ENCODE measurements at regions not wholly inside any gene's neighbourhood (a gene's known extent, or its start where the extent isn't known, plus 50 kb on each side); places are given as distances from the start of the nearest gene placed in this dataset.

DNA sequence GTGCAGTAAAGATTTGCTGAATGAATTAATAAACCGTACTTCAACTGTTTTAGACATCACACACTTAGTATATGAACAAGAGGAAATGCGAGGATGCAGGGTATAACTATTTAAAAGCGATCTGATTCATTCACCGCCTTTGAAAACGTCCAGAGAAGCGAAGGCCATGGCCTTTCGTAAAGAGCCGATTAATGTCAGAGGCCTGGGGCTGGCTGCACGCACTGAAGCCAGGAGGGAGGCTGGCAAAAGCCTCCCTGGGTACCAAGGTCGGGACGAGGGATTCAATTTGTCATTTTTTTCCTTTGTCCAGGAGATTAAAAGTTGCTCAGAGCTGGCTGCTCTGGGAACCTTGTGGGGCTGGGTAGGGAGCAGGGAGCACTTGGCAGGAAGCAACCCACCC lies 307.4 kb downstream of the NPHP4 start:
- Histone ChIP-seq H3K27me3 (ENCODE audit: control insufficient read depth, insufficient read depth, low read length) (no peaks in the 10 kb centered on the region), H3K4me3 (replicated peaks in 1 of 4; ENCODE audit: control extremely low read depth in 1 of 4, insufficient read depth in 1 of 4, low read depth in 3 of 4, low read length in 4 of 4) (no peak overlapping the region), H2AFZ (ENCODE audit: low read length) (no peak overlapping the region), H3K9ac (ENCODE audit: insufficient read depth, low read length) (no peak overlapping the region), H4K20me1 (ENCODE audit: control insufficient read depth, extremely low read depth, insufficient read depth, low read length) (no peaks in the 10 kb centered on the region), H3K27ac (ENCODE audit: insufficient read depth, low read length) (no peak overlapping the region), H3K36me3 (ENCODE audit: control insufficient read depth, insufficient read depth, low read length) (no peaks in the 10 kb centered on the region), H3K4me1 (ENCODE audit: control insufficient read depth, extremely low read depth, insufficient read depth, low read length) (no peaks in the 10 kb centered on the region), H3K79me2 (ENCODE audit: control insufficient read depth, insufficient read depth, low read length) (no peaks in the 10 kb centered on the region), H3K4me2 (ENCODE audit: extremely low read depth, insufficient read depth, low read length) (no peak overlapping the region), H3K9me3 (ENCODE audit: control insufficient read depth, insufficient read depth, low read depth, low read length) (no peaks in the 10 kb centered on the region)
- DNase-seq (ENCODE audit: low read depth in 2 of 2) = no peak
- TF ChIP-seq EZH2 (IDR thresholded peaks at IDR 0.05; ENCODE audit: low read length, missing control alignments) (no peak), CTCF (conservative IDR thresholded peaks at IDR 0.05 in 1 of 2, IDR thresholded peaks at IDR 0.05 in 1 of 2; ENCODE audit: low read depth in 1 of 2, low read length in 2 of 2) (no peak)

DNA sequence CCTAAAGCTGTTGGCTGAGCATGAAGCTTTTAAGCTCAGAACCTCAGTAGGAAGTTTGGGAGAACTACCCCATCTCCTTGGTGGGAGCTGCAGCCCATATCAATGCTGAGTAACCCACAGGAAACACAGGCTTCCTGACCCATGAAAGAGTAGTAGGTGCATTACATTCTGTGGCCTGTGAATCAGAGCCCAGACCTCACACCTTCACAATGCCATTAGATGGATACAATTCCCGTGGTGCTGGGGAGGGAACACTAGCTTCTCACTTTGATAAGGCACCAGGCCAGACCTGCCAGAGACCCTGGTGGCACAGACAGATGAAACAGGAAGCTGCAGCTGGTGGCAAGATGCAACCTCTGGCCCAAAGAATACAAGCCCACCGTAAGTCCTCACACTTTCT lies 308.8 kb downstream of the NPHP4 start:
- no peaks in the 10 kb centered on the region for H3K9me3 ChIP-seq (ENCODE audit: control insufficient read depth, insufficient read depth, low read depth, low read length)
- TF ChIP-seq CTCF (conservative IDR thresholded peaks at IDR 0.05 in 1 of 2, IDR thresholded peaks at IDR 0.05 in 1 of 2; ENCODE audit: low read depth in 1 of 2, low read length in 2 of 2) (no peak), EZH2 (IDR thresholded peaks at IDR 0.05; ENCODE audit: low read length, missing control alignments) (no peak)
- H3K4me1 ChIP-seq (ENCODE audit: control insufficient read depth, extremely low read depth, insufficient read depth, low read length) = no peaks in the 10 kb centered on the region
- no peaks in the 10 kb centered on the region for H3K79me2 ChIP-seq (ENCODE audit: control insufficient read depth, insufficient read depth, low read length)
- no peaks in the 10 kb centered on the region for H3K36me3 ChIP-seq (ENCODE audit: control insufficient read depth, insufficient read depth, low read length)
- no peak overlapping the region for H3K27ac ChIP-seq (ENCODE audit: insufficient read depth, low read length)
- H3K27me3 ChIP-seq (ENCODE audit: control insufficient read depth, insufficient read depth, low read length) = no peaks in the 10 kb centered on the region
- no peak overlapping the region for H3K4me2 ChIP-seq (ENCODE audit: extremely low read depth, insufficient read depth, low read length)
- no peak overlapping the region for H3K4me3 ChIP-seq (replicated peaks in 1 of 4; ENCODE audit: control extremely low read depth in 1 of 4, insufficient read depth in 1 of 4, low read depth in 3 of 4, low read length in 4 of 4)
- H3K9ac ChIP-seq (ENCODE audit: insufficient read depth, low read length) = no peak overlapping the region
- no peaks in the 10 kb centered on the region for H4K20me1 ChIP-seq (ENCODE audit: control insufficient read depth, extremely low read depth, insufficient read depth, low read length)
- no peak for DNase-seq (ENCODE audit: low read depth in 2 of 2)
- H2AFZ ChIP-seq (ENCODE audit: low read length) = no peak overlapping the region

DNA sequence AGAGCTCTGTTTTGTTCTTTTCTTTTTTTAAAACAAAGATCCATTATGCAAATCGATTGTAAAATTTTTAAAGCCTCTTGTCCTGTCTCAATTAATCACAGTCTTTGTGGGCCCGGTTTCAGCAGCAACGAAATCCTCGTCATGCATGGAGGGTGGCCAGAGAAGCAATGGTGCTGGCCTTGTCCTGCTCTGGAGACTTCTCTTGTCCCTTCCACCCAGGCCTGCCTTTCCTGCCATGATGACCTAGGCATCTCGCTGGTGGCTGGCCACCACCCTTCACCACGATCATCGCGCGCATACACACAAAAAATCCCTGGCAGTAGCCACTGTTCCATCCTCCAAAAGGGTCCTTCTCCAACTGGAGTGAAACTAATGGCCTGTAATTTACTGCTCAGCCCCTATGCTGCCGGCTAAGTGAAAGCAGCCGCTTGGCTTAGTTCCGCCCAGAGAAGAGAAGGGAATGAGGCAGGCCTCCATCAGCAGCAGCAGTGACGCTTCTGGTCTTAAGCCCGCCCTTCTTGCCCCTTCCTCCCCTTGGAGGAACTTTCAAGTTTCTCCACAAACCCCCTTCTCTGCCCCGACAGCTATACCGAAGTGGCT lies 309.5 kb downstream of the NPHP4 start:
- Histone ChIP-seq H3K4me3 (replicated peaks in 1 of 4; ENCODE audit: control extremely low read depth in 1 of 4, insufficient read depth in 1 of 4, low read depth in 3 of 4, low read length in 4 of 4) (no peak overlapping the region), H3K27ac (ENCODE audit: insufficient read depth, low read length) (no peak overlapping the region), H3K79me2 (ENCODE audit: control insufficient read depth, insufficient read depth, low read length) (no peaks in the 10 kb centered on the region), H3K36me3 (ENCODE audit: control insufficient read depth, insufficient read depth, low read length) (no peaks in the 10 kb centered on the region), H3K9ac (ENCODE audit: insufficient read depth, low read length) (no peak overlapping the region), H2AFZ (ENCODE audit: low read length) (no peak overlapping the region), H3K4me2 (ENCODE audit: extremely low read depth, insufficient read depth, low read length) (no peak overlapping the region), H3K4me1 (ENCODE audit: control insufficient read depth, extremely low read depth, insufficient read depth, low read length) (no peaks in the 10 kb centered on the region), H3K27me3 (ENCODE audit: control insufficient read depth, insufficient read depth, low read length) (no peaks in the 10 kb centered on the region), H3K9me3 (ENCODE audit: control insufficient read depth, insufficient read depth, low read depth, low read length) (no peaks in the 10 kb centered on the region), H4K20me1 (ENCODE audit: control insufficient read depth, extremely low read depth, insufficient read depth, low read length) (no peaks in the 10 kb centered on the region)
- no peak for DNase-seq (ENCODE audit: low read depth in 2 of 2)
- TF ChIP-seq EZH2 (IDR thresholded peaks at IDR 0.05; ENCODE audit: low read length, missing control alignments) (no peak), CTCF (conservative IDR thresholded peaks at IDR 0.05 in 1 of 2, IDR thresholded peaks at IDR 0.05 in 1 of 2; ENCODE audit: low read depth in 1 of 2, low read length in 2 of 2) (no peak)

All from fibroblast of lung (primary cell).